ENCODE measurements at regions not wholly inside any gene's neighbourhood (a gene's known extent, or its start where the extent isn't known, plus 50 kb on each side); places are given as distances from the start of the nearest gene placed in this dataset.

DNA sequence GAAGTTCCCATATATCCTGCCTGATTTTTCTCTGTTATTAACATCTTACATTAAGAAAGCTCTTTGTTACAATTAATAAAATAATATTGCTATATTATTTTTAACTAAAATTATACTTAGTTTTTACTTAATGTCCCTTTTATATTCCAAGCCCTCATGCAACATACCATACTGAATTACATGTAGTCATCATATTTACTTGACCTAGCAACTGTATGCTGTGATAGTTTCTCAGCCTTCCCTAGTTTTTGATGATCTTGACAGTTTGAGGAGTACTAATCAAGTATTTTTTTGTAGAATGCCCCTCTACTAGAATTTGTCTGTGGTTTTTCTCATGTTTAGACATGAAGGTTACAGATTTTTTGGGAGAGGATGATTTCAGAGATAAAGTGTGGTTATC is 1503.8 kb upstream of the PABPC4L start:
- Histone ChIP-seq H3K4me1 (ENCODE audit: insufficient read depth, low read length, severe bottlenecking) (no peaks in the 10 kb centered on the region), H3F3A (ENCODE audit: insufficient read depth, low read length) (no peaks in the 10 kb centered on the region)
- TF ChIP-seq EZH2 (IDR thresholded peaks at IDR 0.05; ENCODE audit: borderline replicate concordance, low read length): no peak
- TF ChIP-seq, protein P1, sequence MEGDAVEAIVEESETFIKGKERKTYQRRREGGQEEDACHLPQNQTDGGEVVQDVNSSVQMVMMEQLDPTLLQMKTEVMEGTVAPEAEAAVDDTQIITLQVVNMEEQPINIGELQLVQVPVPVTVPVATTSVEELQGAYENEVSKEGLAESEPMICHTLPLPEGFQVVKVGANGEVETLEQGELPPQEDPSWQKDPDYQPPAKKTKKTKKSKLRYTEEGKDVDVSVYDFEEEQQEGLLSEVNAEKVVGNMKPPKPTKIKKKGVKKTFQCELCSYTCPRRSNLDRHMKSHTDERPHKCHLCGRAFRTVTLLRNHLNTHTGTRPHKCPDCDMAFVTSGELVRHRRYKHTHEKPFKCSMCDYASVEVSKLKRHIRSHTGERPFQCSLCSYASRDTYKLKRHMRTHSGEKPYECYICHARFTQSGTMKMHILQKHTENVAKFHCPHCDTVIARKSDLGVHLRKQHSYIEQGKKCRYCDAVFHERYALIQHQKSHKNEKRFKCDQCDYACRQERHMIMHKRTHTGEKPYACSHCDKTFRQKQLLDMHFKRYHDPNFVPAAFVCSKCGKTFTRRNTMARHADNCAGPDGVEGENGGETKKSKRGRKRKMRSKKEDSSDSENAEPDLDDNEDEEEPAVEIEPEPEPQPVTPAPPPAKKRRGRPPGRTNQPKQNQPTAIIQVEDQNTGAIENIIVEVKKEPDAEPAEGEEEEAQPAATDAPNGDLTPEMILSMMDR (IDR thresholded peaks at IDR 0.05; ENCODE audit: low read length): no peak

DNA sequence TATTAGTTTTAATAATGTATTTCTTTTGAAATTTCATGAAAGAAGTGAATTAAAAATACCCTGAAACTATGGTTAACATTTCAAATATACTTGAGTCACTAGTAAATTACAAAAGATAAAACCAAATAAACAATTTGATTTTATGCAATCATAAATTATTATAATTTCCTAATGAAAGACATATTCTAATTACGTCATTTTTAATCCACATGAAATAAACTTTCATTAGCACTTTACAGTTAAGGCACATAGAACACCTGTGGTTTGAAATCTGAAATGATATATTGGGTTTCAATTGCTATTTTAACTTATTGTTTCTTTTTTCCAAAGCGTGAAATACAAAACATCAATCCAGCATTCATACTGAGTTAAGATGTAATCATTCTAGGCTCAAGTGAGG is 1492.5 kb upstream of the PABPC4L start:
- H2AFZ ChIP-seq (ENCODE audit: low read length): no peak overlapping the region
- no peak overlapping the region for H3K4me3 ChIP-seq (ENCODE audit: low read depth, low read length, poor library complexity, severe bottlenecking)
- no peak overlapping the region for H3K4me2 ChIP-seq (ENCODE audit: low read length)
- no peak overlapping the region for H3K27ac ChIP-seq (ENCODE audit: low read depth, low read length, poor library complexity, severe bottlenecking)
- no peak overlapping the region for H3K9ac ChIP-seq (ENCODE audit: low read length)
- no peaks in the 10 kb centered on the region for H3K79me2 ChIP-seq (ENCODE audit: insufficient read depth, low read length)
- H4K20me1 ChIP-seq (ENCODE audit: insufficient read depth, low read length): no peaks in the 10 kb centered on the region
- no peaks in the 10 kb centered on the region for H3F3A ChIP-seq (ENCODE audit: insufficient read depth, low read length)
- no peaks in the 10 kb centered on the region for H3K9me2 ChIP-seq (ENCODE audit: low read depth, low read length)
- TF ChIP-seq EZH2 (IDR thresholded peaks at IDR 0.05; ENCODE audit: borderline replicate concordance, low read length): no peak
- TF ChIP-seq, protein P1 (IDR thresholded peaks at IDR 0.05; ENCODE audit: low read length): no peak
- H3K4me1 ChIP-seq (ENCODE audit: insufficient read depth, low read length, severe bottlenecking): no peaks in the 10 kb centered on the region
- H3K36me3 ChIP-seq (ENCODE audit: insufficient read depth, low read length): no peaks in the 10 kb centered on the region
- no peaks in the 10 kb centered on the region for H3K9me3 ChIP-seq (ENCODE audit: low read length)
- H3K27me3 ChIP-seq (ENCODE audit: insufficient read depth, low read length): no peaks in the 10 kb centered on the region

More for the DNA sequence above, 1503.8 kb upstream of the PABPC4L start:
- Histone ChIP-seq H3K9me2 (ENCODE audit: low read depth, low read length) (no peaks in the 10 kb centered on the region), H2AFZ (ENCODE audit: low read length) (no peak overlapping the region), H3K27ac (ENCODE audit: low read depth, low read length, poor library complexity, severe bottlenecking) (no peak overlapping the region), H3K9ac (ENCODE audit: low read length) (no peak overlapping the region), H3K27me3 (ENCODE audit: insufficient read depth, low read length) (no peaks in the 10 kb centered on the region), H3K36me3 (ENCODE audit: insufficient read depth, low read length) (no peaks in the 10 kb centered on the region), H3K9me3 (ENCODE audit: low read length) (no peaks in the 10 kb centered on the region), H3K79me2 (ENCODE audit: insufficient read depth, low read length) (no peaks in the 10 kb centered on the region), H3K4me3 (ENCODE audit: low read depth, low read length, poor library complexity, severe bottlenecking) (no peak overlapping the region), H4K20me1 (ENCODE audit: insufficient read depth, low read length) (no peaks in the 10 kb centered on the region), H3K4me2 (ENCODE audit: low read length) (no peak overlapping the region)

DNA sequence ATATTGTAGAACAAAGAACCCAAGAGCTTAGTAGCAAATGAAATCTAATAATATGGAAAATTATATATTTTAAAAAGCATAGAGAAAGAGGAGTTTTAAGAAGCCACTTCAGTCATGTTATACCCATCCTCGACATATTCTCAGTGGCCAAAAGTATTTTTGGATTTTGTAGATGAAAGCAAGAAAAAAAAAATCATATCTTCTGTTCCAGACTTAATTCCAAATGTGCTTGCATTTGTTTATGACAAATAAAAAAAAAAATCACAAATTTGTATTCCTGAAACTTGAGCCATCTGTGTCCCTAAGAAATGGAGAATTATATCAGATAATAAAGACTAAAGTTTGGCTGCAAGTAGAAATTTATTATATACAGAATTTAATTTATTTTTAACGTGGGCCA is 1482.4 kb upstream of the PABPC4L start:
- TF ChIP-seq EZH2 (IDR thresholded peaks at IDR 0.05; ENCODE audit: borderline replicate concordance, low read length): no peak
- TF ChIP-seq, protein P1 (IDR thresholded peaks at IDR 0.05; ENCODE audit: low read length): no peak
- Histone ChIP-seq H3K27ac (ENCODE audit: low read depth, low read length, poor library complexity, severe bottlenecking) (no peak overlapping the region), H3K4me2 (ENCODE audit: low read length) (no peak overlapping the region), H3K9me3 (ENCODE audit: low read length) (no peaks in the 10 kb centered on the region), H3K79me2 (ENCODE audit: insufficient read depth, low read length) (no peaks in the 10 kb centered on the region), H3K9me2 (ENCODE audit: low read depth, low read length) (no peaks in the 10 kb centered on the region), H3K36me3 (ENCODE audit: insufficient read depth, low read length) (no peaks in the 10 kb centered on the region), H3K4me3 (ENCODE audit: low read depth, low read length, poor library complexity, severe bottlenecking) (no peak overlapping the region), H3F3A (ENCODE audit: insufficient read depth, low read length) (no peaks in the 10 kb centered on the region), H4K20me1 (ENCODE audit: insufficient read depth, low read length) (no peaks in the 10 kb centered on the region), H3K27me3 (ENCODE audit: insufficient read depth, low read length) (no peaks in the 10 kb centered on the region), H3K4me1 (ENCODE audit: insufficient read depth, low read length, severe bottlenecking) (no peaks in the 10 kb centered on the region), H3K9ac (ENCODE audit: low read length) (no peak overlapping the region), H2AFZ (ENCODE audit: low read length) (no peak overlapping the region)

All from OCI-LY1 (cell line).